HG03442 (cell line): ENCODE measurements at regions not wholly inside any gene's neighbourhood (a gene's known extent, or its start where the extent isn't known, plus 50 kb on each side); places are given as distances from the start of the nearest gene placed in this dataset.
"Not testable (repeated sequence)": the region's sequence is repeated elsewhere in the genome, so short reads cannot be mapped to it uniquely, and the experiment has no call there.

Source experiments
- ATAC-seq: cut with Tn5 transposase; IDR thresholded peaks from one replicate; pipeline ENCODE4 v1.9.1; 2021; ENCODE audit warnings: mild to moderate bottlenecking, moderate library complexity; ENCODE audit not compliant: unreplicated experiment

GRCh38 chr4:117533501-117533900 lies 448.1 kb upstream of the TRAM1L1 start:
- ATAC-seq, result no peak

GRCh38 chr4:117545039-117545438 lies 459.7 kb upstream of the TRAM1L1 start:
- ATAC-seq, result no peak

- no peak for ATAC-seq
These were observed 464.1 kb upstream of the TRAM1L1 start for GRCh38 chr4:117549524-117549923.

- no peak for ATAC-seq
These were observed 464.7 kb upstream of the TRAM1L1 start for GRCh38 chr4:117550085-117550484.

GRCh38 chr4:117560329-117560728 lies 474.0 kb upstream of the NDST3 start:
- ATAC-seq, result no peak

- ATAC-seq, result no peak
These were observed 460.2 kb upstream of the NDST3 start for GRCh38 chr4:117574085-117574484.

- ATAC-seq, result no peak
These were observed 458.4 kb upstream of the NDST3 start for GRCh38 chr4:117575850-117576249.

- no peak for ATAC-seq
These were observed 456.5 kb upstream of the NDST3 start for GRCh38 chr4:117577686-117578311.

- ATAC-seq, result no peak
These were observed 445.5 kb upstream of the NDST3 start for GRCh38 chr4:117588771-117589170.

GRCh38 chr4:117596917-117597480 lies 437.3 kb upstream of the NDST3 start:
- no peak for ATAC-seq

GRCh38 chr4:117599393-117599792 lies 434.9 kb upstream of the NDST3 start:
- not testable (repeated sequence) for ATAC-seq

- ATAC-seq, result not testable (repeated sequence)
These were observed 433.4 kb upstream of the NDST3 start for GRCh38 chr4:117600936-117601335.

- no peak for ATAC-seq
These were observed 423.5 kb upstream of the NDST3 start for GRCh38 chr4:117610706-117611308.

- no peak for ATAC-seq
These were observed 412.6 kb upstream of the NDST3 start for GRCh38 chr4:117621673-117622072.

GRCh38 chr4:117623326-117623725 lies 411.0 kb upstream of the NDST3 start:
- no peak for ATAC-seq

- no peak for ATAC-seq
These were observed 407.6 kb upstream of the NDST3 start for GRCh38 chr4:117626664-117627063.

- no peak for ATAC-seq
These were observed 399.6 kb upstream of the NDST3 start for GRCh38 chr4:117634716-117635115.

GRCh38 chr4:117637347-117637746 lies 396.9 kb upstream of the NDST3 start:
- no peak for ATAC-seq

GRCh38 chr4:117640836-117641235 lies 393.4 kb upstream of the NDST3 start:
- ATAC-seq, result no peak

- no peak for ATAC-seq
These were observed 392.8 kb upstream of the NDST3 start for GRCh38 chr4:117641519-117641918.

- no peak for ATAC-seq
These were observed 380.2 kb upstream of the NDST3 start for GRCh38 chr4:117654079-117654478.

GRCh38 chr4:117660668-117661067 lies 373.6 kb upstream of the NDST3 start:
- ATAC-seq, result no peak
